KMS-11 (cell line): ENCODE measurements at regions not wholly inside any gene's neighbourhood (a gene's known extent, or its start where the extent isn't known, plus 50 kb on each side); places are given as distances from the start of the nearest gene placed in this dataset.

ENCODE experiments used
- H2AFZ ChIP-seq: fragments of 200-600 bp; sonication (generic); 2 replicates; pipeline ENCODE4 v1.6.1; 2016; ENCODE audit warnings: antibody characterized with exemption, mixed run types, low read depth
- H3K27ac ChIP-seq: fragments of 200-600 bp; sonication (generic); 2 replicates; pipeline ENCODE4 v1.6.1; 2016; ENCODE audit warnings: mild to moderate bottlenecking, mixed run types
- H3K27me3 ChIP-seq: fragments of 200-600 bp; sonication (generic); 2 replicates; pipeline ENCODE4 v1.6.1; 2017; ENCODE audit warnings: mild to moderate bottlenecking, low read depth, mixed run types, moderate library complexity; ENCODE audit not compliant: insufficient read depth
- H3K36me3 ChIP-seq: fragments of 200-600 bp; sonication (generic); 2 replicates; pipeline ENCODE4 v1.6.1; 2017; ENCODE audit warnings: mild to moderate bottlenecking, mixed run types; ENCODE audit not compliant: insufficient read depth
- H3K4me1 ChIP-seq: fragments of 200-600 bp; sonication (generic); 2 replicates; pipeline ENCODE4 v1.6.1; 2016; ENCODE audit warnings: mild to moderate bottlenecking, low read depth, mixed run types; ENCODE audit not compliant: poor library complexity, severe bottlenecking
- H3K4me2 ChIP-seq: fragments of 200-600 bp; sonication (generic); 2 replicates; pipeline ENCODE4 v1.7.0; 2016; ENCODE audit warnings: mild to moderate bottlenecking, mixed run types
- H3K4me3 ChIP-seq: fragments of 200-600 bp; sonication (generic); IDR thresholded peaks from 2 replicates; pipeline ENCODE4 v1.6.1; 2017; ENCODE audit warnings: low read depth, low read length, mixed read lengths; ENCODE audit not compliant: insufficient read depth
- H3K79me2 ChIP-seq: fragments of 200-600 bp; sonication (generic); 2 replicates; pipeline ENCODE4 v1.6.1; 2016; ENCODE audit warnings: low read depth, mixed run types; ENCODE audit not compliant: insufficient read depth
- H3K9ac ChIP-seq: fragments of 200-600 bp; sonication (generic); 2 replicates; pipeline ENCODE4 v1.6.1; 2016; ENCODE audit warnings: mild to moderate bottlenecking, mixed run types
- H4K20me1 ChIP-seq: fragments of 200-600 bp; sonication (generic); 2 replicates; pipeline ENCODE4 v1.6.1; 2016; ENCODE audit warnings: mild to moderate bottlenecking, mixed run types; ENCODE audit not compliant: insufficient read depth
- TF ChIP-seq, protein P1 (sequence below): fragments of 200-600 bp; sonication (generic); conservative IDR thresholded peaks from 2 replicates; pipeline ENCODE4 v1.6.1; 2017; ENCODE audit warnings: low read depth, mild to moderate bottlenecking, antibody characterized with exemption, low read length, moderate library complexity, mixed read lengths

DNA sequence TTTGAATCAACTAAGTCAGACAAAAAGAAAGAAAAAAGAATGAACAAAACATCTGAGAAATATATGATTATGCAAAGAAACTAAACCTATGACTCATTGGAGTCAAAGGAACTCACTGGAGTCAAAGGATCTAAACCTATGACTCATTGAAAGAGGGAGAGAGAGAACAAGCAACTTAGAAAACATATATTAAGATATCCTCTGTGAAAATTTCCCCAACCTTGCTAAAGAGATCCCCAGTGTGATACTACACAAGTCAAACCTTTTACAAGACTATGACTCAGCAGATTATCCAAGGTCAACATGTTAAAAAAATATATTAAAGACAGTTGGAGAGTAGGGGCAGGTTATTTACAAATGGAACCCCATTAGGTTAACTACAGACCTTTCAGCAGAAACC is 1538.3 kb downstream of the NCAM2 start:
- Histone ChIP-seq H3K27ac (no peak overlapping the region), H3K9ac (no peak overlapping the region), H3K4me2 (no peak overlapping the region), H4K20me1 (no peaks in the 10 kb centered on the region), H3K79me2 (no peaks in the 10 kb centered on the region), H3K27me3 (no peaks in the 10 kb centered on the region), H2AFZ (no peak overlapping the region), H3K4me1 (peaks cover 8% of the 10 kb centered on the region), H3K36me3 (no peaks in the 10 kb centered on the region), H3K4me3 (no peak overlapping the region)
- TF ChIP-seq, protein P1, sequence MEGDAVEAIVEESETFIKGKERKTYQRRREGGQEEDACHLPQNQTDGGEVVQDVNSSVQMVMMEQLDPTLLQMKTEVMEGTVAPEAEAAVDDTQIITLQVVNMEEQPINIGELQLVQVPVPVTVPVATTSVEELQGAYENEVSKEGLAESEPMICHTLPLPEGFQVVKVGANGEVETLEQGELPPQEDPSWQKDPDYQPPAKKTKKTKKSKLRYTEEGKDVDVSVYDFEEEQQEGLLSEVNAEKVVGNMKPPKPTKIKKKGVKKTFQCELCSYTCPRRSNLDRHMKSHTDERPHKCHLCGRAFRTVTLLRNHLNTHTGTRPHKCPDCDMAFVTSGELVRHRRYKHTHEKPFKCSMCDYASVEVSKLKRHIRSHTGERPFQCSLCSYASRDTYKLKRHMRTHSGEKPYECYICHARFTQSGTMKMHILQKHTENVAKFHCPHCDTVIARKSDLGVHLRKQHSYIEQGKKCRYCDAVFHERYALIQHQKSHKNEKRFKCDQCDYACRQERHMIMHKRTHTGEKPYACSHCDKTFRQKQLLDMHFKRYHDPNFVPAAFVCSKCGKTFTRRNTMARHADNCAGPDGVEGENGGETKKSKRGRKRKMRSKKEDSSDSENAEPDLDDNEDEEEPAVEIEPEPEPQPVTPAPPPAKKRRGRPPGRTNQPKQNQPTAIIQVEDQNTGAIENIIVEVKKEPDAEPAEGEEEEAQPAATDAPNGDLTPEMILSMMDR = no peak

DNA sequence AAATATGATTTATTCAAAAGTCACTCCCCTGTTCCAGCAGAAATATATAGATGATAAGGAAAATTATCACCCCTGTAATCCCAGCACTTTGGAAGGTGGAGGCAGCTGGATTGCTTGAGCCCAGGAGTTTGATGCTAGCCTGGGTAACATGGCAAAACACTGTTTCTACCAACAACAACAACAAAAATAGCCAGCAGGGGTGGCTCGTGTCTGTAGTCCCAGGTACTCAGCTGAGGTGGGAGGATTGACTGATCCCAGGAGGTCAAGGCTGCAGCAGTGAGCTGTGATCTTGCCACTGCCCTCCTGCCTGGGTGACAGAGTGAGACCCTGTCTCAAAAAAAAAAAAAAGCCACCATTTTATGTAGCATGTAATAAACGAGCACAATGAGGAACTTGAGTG is 1546.5 kb downstream of the NCAM2 start:
- Histone ChIP-seq H4K20me1 (no peaks in the 10 kb centered on the region), H3K27ac (no peak overlapping the region), H3K36me3 (no peaks in the 10 kb centered on the region), H3K9ac (no peak overlapping the region), H3K4me1 (no peaks in the 10 kb centered on the region), H2AFZ (no peak overlapping the region), H3K4me2 (no peak overlapping the region), H3K4me3 (no peak overlapping the region), H3K79me2 (no peaks in the 10 kb centered on the region), H3K27me3 (no peaks in the 10 kb centered on the region)
- TF ChIP-seq, protein P1 = no peak

- no peaks in the 10 kb centered on the region for H3K36me3 ChIP-seq
- no peak overlapping the region for H2AFZ ChIP-seq
- H3K79me2 ChIP-seq = no peaks in the 10 kb centered on the region
- TF ChIP-seq, protein P1 = no peak
- H3K27me3 ChIP-seq = no peaks in the 10 kb centered on the region
- H3K9ac ChIP-seq = no peak overlapping the region
- H3K4me3 ChIP-seq = no peak overlapping the region
- no peak overlapping the region for H3K4me2 ChIP-seq
- no peaks in the 10 kb centered on the region for H3K4me1 ChIP-seq
- no peak overlapping the region for H3K27ac ChIP-seq
- no peaks in the 10 kb centered on the region for H4K20me1 ChIP-seq
These were observed 1554.2 kb downstream of the NCAM2 start for GRCh38 chr21:22552390-22552789.

DNA sequence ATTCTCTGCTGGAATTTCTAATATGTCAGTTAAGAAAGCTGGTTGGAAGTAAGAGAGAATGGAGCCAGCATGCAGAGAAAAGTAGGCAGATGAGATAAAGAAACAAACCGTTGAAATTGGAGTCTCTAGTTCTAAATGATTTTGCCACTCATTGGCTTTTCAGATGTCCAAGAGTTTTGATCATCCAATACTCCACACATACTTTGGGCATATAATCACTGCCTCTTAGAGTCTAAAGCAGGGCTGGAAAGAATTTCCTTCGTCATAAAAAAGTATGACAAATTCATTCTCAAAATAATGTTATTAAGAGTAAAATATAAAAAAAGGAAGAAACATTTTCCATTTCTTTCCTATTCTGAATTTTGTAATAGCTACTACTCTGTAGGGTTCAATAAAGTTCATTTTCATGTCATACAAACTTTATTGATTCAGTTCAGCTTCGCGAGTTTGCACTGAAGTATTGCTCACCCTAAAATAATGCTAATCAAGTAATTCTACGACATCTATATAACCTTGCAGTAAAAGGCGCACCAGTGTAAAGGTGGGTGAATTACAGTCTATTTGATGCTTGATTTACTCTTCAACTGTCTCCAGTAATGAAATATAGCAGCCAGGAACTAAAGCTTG is 1556.6 kb downstream of the NCAM2 start:
- Histone ChIP-seq H3K4me2 (no peak overlapping the region), H3K27me3 (no peaks in the 10 kb centered on the region), H2AFZ (no peak overlapping the region), H4K20me1 (no peaks in the 10 kb centered on the region), H3K27ac (no peak overlapping the region), H3K4me1 (no peaks in the 10 kb centered on the region), H3K36me3 (no peaks in the 10 kb centered on the region), H3K4me3 (no peak overlapping the region), H3K79me2 (no peaks in the 10 kb centered on the region), H3K9ac (no peak overlapping the region)
- TF ChIP-seq, protein P1 = no peak
